BE2C (cell line): ENCODE measurements at regions not wholly inside any gene's neighbourhood (a gene's known extent, or its start where the extent isn't known, plus 50 kb on each side); places are given as distances from the start of the nearest gene placed in this dataset.

Experiments used
- DNase-seq: peaks from one replicate; pipeline ENCODE4 v3.0.0-alpha.2; 2020
- H3K27me3 ChIP-seq: fragments of 250-450 bp; sonication (Bioruptor Pico); 2 replicates; pipeline ENCODE4 v1.5.1; 2020; ENCODE audit warnings: mild to moderate bottlenecking
- H3K36me3 ChIP-seq: fragments of 250-450 bp; sonication (Bioruptor Pico); 2 replicates; pipeline ENCODE4 v1.5.1; 2020; ENCODE audit warnings: mild to moderate bottlenecking
- H3K4me1 ChIP-seq: fragments of 250-450 bp; sonication (Bioruptor Pico); 2 replicates; pipeline ENCODE4 v1.5.1; 2020
- H3K4me3 ChIP-seq: 2 replicates; pipeline ENCODE4 v1.5.1; 2011; ENCODE audit warnings: low read depth, low read length
- H3K9me3 ChIP-seq: fragments of 250-450 bp; sonication (Bioruptor Pico); 2 replicates; pipeline ENCODE4 v1.5.1; 2020
- TF ChIP-seq, protein P1 (sequence below): IDR thresholded peaks from 2 replicates; pipeline ENCODE4 v1.5.1; 2012; ENCODE audit warnings: mild to moderate bottlenecking, low read depth, low read length

DNA sequence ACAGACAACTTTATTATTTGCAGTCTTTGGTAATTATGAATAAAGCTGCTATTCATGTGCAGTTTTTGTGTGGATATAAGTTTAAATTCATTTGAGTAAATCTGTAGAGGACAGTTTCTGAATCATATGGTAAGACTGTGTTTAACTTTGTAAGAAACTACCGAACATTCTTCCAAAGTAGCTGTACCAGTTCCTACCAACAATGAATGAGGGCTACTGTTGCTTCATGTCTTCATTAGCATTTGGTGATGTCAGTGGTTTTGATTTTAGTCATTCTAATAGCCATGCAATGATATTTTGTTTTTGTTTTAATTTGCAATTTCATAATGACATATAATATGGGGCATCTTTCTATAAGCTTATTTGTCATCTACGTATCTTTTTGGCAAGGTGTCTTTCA is 501.3 kb upstream of the RORB start:
- no peaks in the 10 kb centered on the region for H3K9me3 ChIP-seq
- no peak overlapping the region for H3K4me3 ChIP-seq
- TF ChIP-seq, protein P1, sequence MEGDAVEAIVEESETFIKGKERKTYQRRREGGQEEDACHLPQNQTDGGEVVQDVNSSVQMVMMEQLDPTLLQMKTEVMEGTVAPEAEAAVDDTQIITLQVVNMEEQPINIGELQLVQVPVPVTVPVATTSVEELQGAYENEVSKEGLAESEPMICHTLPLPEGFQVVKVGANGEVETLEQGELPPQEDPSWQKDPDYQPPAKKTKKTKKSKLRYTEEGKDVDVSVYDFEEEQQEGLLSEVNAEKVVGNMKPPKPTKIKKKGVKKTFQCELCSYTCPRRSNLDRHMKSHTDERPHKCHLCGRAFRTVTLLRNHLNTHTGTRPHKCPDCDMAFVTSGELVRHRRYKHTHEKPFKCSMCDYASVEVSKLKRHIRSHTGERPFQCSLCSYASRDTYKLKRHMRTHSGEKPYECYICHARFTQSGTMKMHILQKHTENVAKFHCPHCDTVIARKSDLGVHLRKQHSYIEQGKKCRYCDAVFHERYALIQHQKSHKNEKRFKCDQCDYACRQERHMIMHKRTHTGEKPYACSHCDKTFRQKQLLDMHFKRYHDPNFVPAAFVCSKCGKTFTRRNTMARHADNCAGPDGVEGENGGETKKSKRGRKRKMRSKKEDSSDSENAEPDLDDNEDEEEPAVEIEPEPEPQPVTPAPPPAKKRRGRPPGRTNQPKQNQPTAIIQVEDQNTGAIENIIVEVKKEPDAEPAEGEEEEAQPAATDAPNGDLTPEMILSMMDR = no peak
- no peaks in the 10 kb centered on the region for H3K27me3 ChIP-seq
- no peaks in the 10 kb centered on the region for H3K36me3 ChIP-seq
- H3K4me1 ChIP-seq = no peaks in the 10 kb centered on the region
- no peak for DNase-seq

- no peaks in the 10 kb centered on the region for H3K4me1 ChIP-seq
- no peaks in the 10 kb centered on the region for H3K9me3 ChIP-seq
- no peaks in the 10 kb centered on the region for H3K27me3 ChIP-seq
- H3K4me3 ChIP-seq = no peak overlapping the region
- no peaks in the 10 kb centered on the region for H3K36me3 ChIP-seq
- TF ChIP-seq, protein P1 = no peak
- no peak for DNase-seq
Measured at GRCh38 chr9:73996844-73997243, 500.3 kb upstream of the RORB start.

GRCh38 chr9:74001382-74001781 is 495.8 kb upstream of the RORB start:
- H3K9me3 ChIP-seq = no peaks in the 10 kb centered on the region
- TF ChIP-seq, protein P1 = no peak
- no peak overlapping the region for H3K4me3 ChIP-seq
- no peaks in the 10 kb centered on the region for H3K36me3 ChIP-seq
- no peaks in the 10 kb centered on the region for H3K27me3 ChIP-seq
- H3K4me1 ChIP-seq = no peaks in the 10 kb centered on the region
- DNase-seq = no peak

- TF ChIP-seq, protein P1 = no peak
- H3K36me3 ChIP-seq = no peaks in the 10 kb centered on the region
- H3K4me3 ChIP-seq = no peak overlapping the region
- H3K27me3 ChIP-seq = no peaks in the 10 kb centered on the region
- no peaks in the 10 kb centered on the region for H3K9me3 ChIP-seq
- no peaks in the 10 kb centered on the region for H3K4me1 ChIP-seq
- no peak for DNase-seq
Measured at GRCh38 chr9:74006935-74007334, 490.2 kb upstream of the RORB start.

GRCh38 chr9:74007833-74008232 is 489.3 kb upstream of the RORB start:
- TF ChIP-seq, protein P1 = no peak
- no peaks in the 10 kb centered on the region for H3K36me3 ChIP-seq
- no peaks in the 10 kb centered on the region for H3K4me1 ChIP-seq
- no peaks in the 10 kb centered on the region for H3K27me3 ChIP-seq
- DNase-seq = no peak
- H3K4me3 ChIP-seq = no peak overlapping the region
- H3K9me3 ChIP-seq = no peaks in the 10 kb centered on the region

DNA sequence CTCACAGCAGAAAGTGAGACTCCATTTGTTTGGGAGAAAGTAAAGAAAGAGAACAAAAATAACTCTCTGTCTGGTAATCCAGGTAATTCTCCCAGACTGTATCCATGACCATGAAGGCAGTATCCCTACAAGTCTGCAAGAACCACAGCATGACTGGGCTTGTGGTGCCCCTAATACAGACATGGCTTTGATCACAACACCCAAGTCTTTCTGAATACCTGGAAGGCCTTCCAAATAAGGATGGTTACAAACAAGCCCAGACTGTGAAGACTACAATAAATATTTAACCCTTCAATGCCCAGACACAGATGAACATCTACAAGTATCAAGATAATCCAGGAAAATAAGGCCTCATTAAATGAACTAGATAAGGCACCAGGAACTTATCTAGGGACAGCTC is 481.1 kb upstream of the RORB start:
- no peak for DNase-seq
- no peaks in the 10 kb centered on the region for H3K27me3 ChIP-seq
- H3K4me3 ChIP-seq = no peak overlapping the region
- H3K36me3 ChIP-seq = no peaks in the 10 kb centered on the region
- H3K9me3 ChIP-seq = no peaks in the 10 kb centered on the region; the same call in 1 of the 2 replicates
- TF ChIP-seq, protein P1 = no peak
- H3K4me1 ChIP-seq = no peaks in the 10 kb centered on the region
